PC-3 (cell line): ENCODE measurements at regions not wholly inside any gene's neighbourhood (a gene's known extent, or its start where the extent isn't known, plus 50 kb on each side); places are given as distances from the start of the nearest gene placed in this dataset.
A peak's percentile ranks its signal among the peaks of the same experiment; 100 is the strongest.

Experiments used
- ATAC-seq: fragments of 200-7000 bp; cut with Tn5 transposase; 2 replicates; pipeline ENCODE4 v1.9.1; 2020; ENCODE audit warnings: mild to moderate bottlenecking, moderate library complexity
- BruUV-seq: library from RNA; stranded (reverse); fragments of 400-500 nt; replicated peaks from 2 replicates; lab custom pipeline; 2021; lab: Mats Ljungman, UMichigan
- CTCF ChIA-PET: fragments of 300-600 bp; sonication (Branson Sonifier 250); formaldehyde crosslinking; loops from one replicate; lab custom pipeline; 2022; ENCODE audit warnings: antibody characterized with exemption; lab: Charles Lee
- POLR2A ChIA-PET: fragments of 300-600 bp; sonication (Branson Sonifier 250); formaldehyde crosslinking; loops from one replicate; lab custom pipeline; 2022; ENCODE audit warnings: antibody characterized with exemption; ENCODE audit not compliant: unreplicated experiment; lab: Charles Lee
- DNase-seq: peaks from one replicate; pipeline ENCODE4 v3.0.0-alpha.2; 2015
- H2AFZ ChIP-seq: fragments of 300-600 bp; sonication (generic); 2 replicates; pipeline ENCODE4 v1.6.0; 2016; ENCODE audit warnings: antibody characterized with exemption, low read length
- H3F3A ChIP-seq: fragments of 300-600 bp; sonication (generic); one replicate; pipeline ENCODE4 v1.6.0; 2017; ENCODE audit warnings: antibody characterized with exemption, low read length, control low read depth, mild to moderate bottlenecking; ENCODE audit not compliant: unreplicated experiment
- H3K27ac ChIP-seq: fragments of 300-600 bp; sonication (generic); 2 replicates; pipeline ENCODE4 v1.5.1; 2016; ENCODE audit warnings: mild to moderate bottlenecking, low read length
- H3K27me3 ChIP-seq: fragments of 300-600 bp; sonication (generic); 2 replicates; pipeline ENCODE4 v1.6.1; 2016; ENCODE audit warnings: low read length, mixed read lengths
- H3K36me3 ChIP-seq: fragments of 300-600 bp; sonication (generic); 2 replicates; pipeline ENCODE4 v1.6.1; 2016; ENCODE audit warnings: low read depth, mixed run types, low read length, mixed read lengths
- H3K4me1 ChIP-seq: fragments of 300-600 bp; sonication (generic); 2 replicates; pipeline ENCODE4 v1.5.1; 2016; ENCODE audit warnings: low read length; ENCODE audit not compliant: insufficient read depth
- H3K4me2 ChIP-seq: fragments of 300-600 bp; sonication (generic); 2 replicates; pipeline ENCODE4 v1.6.0; 2016; ENCODE audit warnings: low read length
- H3K4me3 ChIP-seq: fragments of 300-600 bp; sonication (generic); 2 replicates; pipeline ENCODE4 v1.5.1; 2016; ENCODE audit warnings: mild to moderate bottlenecking, low read length, mixed read lengths
- H3K79me2 ChIP-seq: fragments of 300-600 bp; sonication (generic); 2 replicates; pipeline ENCODE4 v1.6.1; 2017; ENCODE audit warnings: low read length, mixed read lengths
- H3K9ac ChIP-seq: fragments of 300-600 bp; sonication (generic); 2 replicates; pipeline ENCODE4 v1.6.0; 2016; ENCODE audit warnings: mild to moderate bottlenecking, low read length
- H3K9me2 ChIP-seq: fragments of 300-600 bp; sonication (generic); replicated peaks from 2 replicates; pipeline ENCODE4 v1.6.1; 2016; ENCODE audit warnings: mixed run types, low read length, mixed read lengths
- H3K9me3 ChIP-seq: fragments of 300-600 bp; sonication (generic); 2 replicates; pipeline ENCODE4 v1.6.1; 2016; ENCODE audit warnings: low read length, mixed read lengths
- H4K20me1 ChIP-seq: fragments of 300-600 bp; sonication (generic); 2 replicates; pipeline ENCODE4 v1.6.1; 2016; ENCODE audit warnings: low read length, mixed read lengths
- CTCF ChIP-seq: fragments of 300-600 bp; sonication (generic); conservative IDR thresholded peaks from 2 replicates; pipeline ENCODE4 v1.5.1; 2017; ENCODE audit warnings: antibody characterized with exemption, low read depth, mild to moderate bottlenecking, low read length
- EZH2 ChIP-seq: fragments of 300-600 bp; sonication (generic); IDR thresholded peaks from one replicate; pipeline ENCODE4 v1.6.1; 2017; ENCODE audit warnings: antibody characterized with exemption, mild to moderate bottlenecking, low read length; ENCODE audit not compliant: unreplicated experiment
- EZH2phosphoT487 ChIP-seq: fragments of 300-600 bp; sonication (generic); IDR thresholded peaks from 2 replicates; pipeline ENCODE4 v1.6.1; 2018; ENCODE audit warnings: mild to moderate bottlenecking, antibody characterized with exemption, low read length, borderline replicate concordance
- intact Hi-C: fragments of 100-400 bp; cut with micrococcal nuclease; formaldehyde crosslinking; loops from 2 replicates; pipeline ENCODE4 v1.9.0; 2023

- Histone ChIP-seq H3K9me2 (no peaks in the 10 kb centered on the region), H3K27me3 (no peaks in the 10 kb centered on the region), H3K79me2 (no peaks in the 10 kb centered on the region), H3K9ac (no peak overlapping the region), H3K27ac (no peak overlapping the region), H3F3A (no peaks in the 10 kb centered on the region), H3K4me3 (no peak overlapping the region), H3K36me3 (no peaks in the 10 kb centered on the region), H3K9me3 (no peaks in the 10 kb centered on the region), H3K4me2 (no peak overlapping the region), H3K4me1 (peaks cover 21% of the 10 kb centered on the region), H4K20me1 (no peaks in the 10 kb centered on the region), H2AFZ (no peak overlapping the region)
- ChIA-PET POLR2A (interaction anchor here (0.6 kb wide), 1 partner anchor 13 kb away, joined by 5 read pairs; no protein-coding TSS in a partner anchor), CTCF (no interaction called here)
- no TSS peak for BruUV-seq
- intact Hi-C loops = loop anchor here (10.0 kb wide), 1 partner anchor 388 kb away; the partner anchor contains the start of gene UBE2D3
- ATAC-seq (no peak), DNase-seq (no peak)
- TF ChIP-seq EZH2phosphoT487 (no peak), EZH2 (no peak), CTCF (no peak)
Observed at GRCh38 chr4:102437111-102437510, 64.0 kb upstream of the NFKB1 start.

GRCh38 chr4:102438396-102439235, 62.5 kb upstream of the NFKB1 start:
- Histone ChIP-seq H3K79me2 (no peaks in the 10 kb centered on the region), H3F3A (no peaks in the 10 kb centered on the region), H3K4me2 (peak overlapping the region; percentile 57), H3K4me1 (peaks cover 21% of the 10 kb centered on the region), H3K4me3 (no peak overlapping the region), H3K27ac (peak overlapping the region; percentile 71), H4K20me1 (no peaks in the 10 kb centered on the region), H3K9me2 (no peaks in the 10 kb centered on the region), H3K9ac (peak overlapping the region; percentile 21; the same call in 1 of the 2 replicates), H2AFZ (peak overlapping the region; percentile 33; the same call in 1 of the 2 replicates), H3K9me3 (no peaks in the 10 kb centered on the region), H3K27me3 (no peaks in the 10 kb centered on the region), H3K36me3 (no peaks in the 10 kb centered on the region)
- ChIA-PET CTCF (no interaction called here), POLR2A (no interaction called here)
- peak; percentile 32 for DNase-seq
- intact Hi-C loops = loop anchor here (10.0 kb wide), 1 partner anchor 386 kb away; the partner anchor contains the start of gene UBE2D3
- BruUV-seq = no TSS peak
- TF ChIP-seq EZH2phosphoT487 = no peak
- no peak for TF ChIP-seq EZH2
- no peak for TF ChIP-seq CTCF
- ATAC-seq = peak; percentile 81

GRCh38 chr4:102439236-102439614, 61.9 kb upstream of the NFKB1 start:
- ChIA-PET CTCF (no interaction called here), POLR2A (interaction anchor here (0.6 kb wide), 1 partner anchor 9 kb away, joined by 5 read pairs; no protein-coding TSS in a partner anchor)
- H3K9me3 ChIP-seq = no peaks in the 10 kb centered on the region
- no peaks in the 10 kb centered on the region for H4K20me1 ChIP-seq
- H3K9ac ChIP-seq = peak overlapping the region; percentile 27; the same call in 1 of the 2 replicates
- intact Hi-C loops = loop anchor here (10.0 kb wide), 1 partner anchor 386 kb away; the partner anchor contains the start of gene UBE2D3
- no TSS peak for BruUV-seq
- H2AFZ ChIP-seq = 0 out of 2 replicates have a peak overlapping the region, but pooled peaks have one; percentile 3
- peak overlapping the region; percentile 71 for H3K27ac ChIP-seq
- H3K4me3 ChIP-seq = no peak overlapping the region
- H3K27me3 ChIP-seq = no peaks in the 10 kb centered on the region
- no peaks in the 10 kb centered on the region for H3K9me2 ChIP-seq
- no peaks in the 10 kb centered on the region for H3K36me3 ChIP-seq
- H3K79me2 ChIP-seq = no peaks in the 10 kb centered on the region
- H3F3A ChIP-seq = no peaks in the 10 kb centered on the region
- DNase-seq (peak; percentile 78), ATAC-seq (peak; percentile 68)
- peaks cover 21% of the 10 kb centered on the region for H3K4me1 ChIP-seq
- peak overlapping the region; percentile 57 for H3K4me2 ChIP-seq
- TF ChIP-seq CTCF = no peak
- TF ChIP-seq EZH2phosphoT487 = no peak
- TF ChIP-seq EZH2 = no peak
